ENCODE measurements at regions not wholly inside any gene's neighbourhood (a gene's known extent, or its start where the extent isn't known, plus 50 kb on each side); places are given as distances from the start of the nearest gene placed in this dataset.

GRCh38 chr4:81930506-81931238, 443.1 kb downstream of the HNRNPD start:
- H3K27ac Mint-ChIP-seq (ENCODE audit: low read depth, unreplicated experiment) = no peak overlapping the region
- TF ChIP-seq CTCF (IDR thresholded peaks at IDR 0.05; ENCODE audit: unreplicated experiment) = no peak
- peaks cover 12% of the 10 kb centered on the region for H3K27me3 Mint-ChIP-seq (ENCODE audit: insufficient read depth, unreplicated experiment)
- CTCF ChIA-PET = interaction anchor here (1.0 kb wide), 1 partner anchor 86 kb away, joined by 3 read pairs; no protein-coding TSS in a partner anchor
- POLR2A ChIA-PET = no interaction called here
- no peaks in the 10 kb centered on the region for H3K36me3 Mint-ChIP-seq (ENCODE audit: insufficient read depth, unreplicated experiment)
- intact Hi-C loops (cut with micrococcal nuclease) = no loop called here
- no peaks in the 10 kb centered on the region for H3K9me3 Mint-ChIP-seq (ENCODE audit: unreplicated experiment)
- H3K4me3 Mint-ChIP-seq (ENCODE audit: unreplicated experiment) = no peak overlapping the region
- no TSS peak for BruUV-seq (replicated peaks)
- H3K4me1 Mint-ChIP-seq (ENCODE audit: insufficient read depth, unreplicated experiment) = no peaks in the 10 kb centered on the region
- no peak for DNase-seq (ENCODE audit: unreplicated experiment)

GRCh38 chr4:81923140-81923539, 450.7 kb downstream of the HNRNPD start:
- BruUV-seq (replicated peaks) = no TSS peak
- no peak for DNase-seq (ENCODE audit: unreplicated experiment)
- Mint-ChIP-seq H3K27ac (ENCODE audit: low read depth, unreplicated experiment) (no peak overlapping the region), H3K4me3 (ENCODE audit: unreplicated experiment) (no peak overlapping the region), H3K9me3 (ENCODE audit: unreplicated experiment) (no peaks in the 10 kb centered on the region), H3K27me3 (ENCODE audit: insufficient read depth, unreplicated experiment) (peaks cover 12% of the 10 kb centered on the region), H3K36me3 (ENCODE audit: insufficient read depth, unreplicated experiment) (no peaks in the 10 kb centered on the region), H3K4me1 (ENCODE audit: insufficient read depth, unreplicated experiment) (no peaks in the 10 kb centered on the region)
- CTCF ChIA-PET = no interaction called here
- no peak for TF ChIP-seq CTCF (IDR thresholded peaks at IDR 0.05; ENCODE audit: unreplicated experiment)
- intact Hi-C loops (cut with micrococcal nuclease) = no loop called here
- POLR2A ChIA-PET = no interaction called here

GRCh38 chr4:81922313-81922712, 450.6 kb upstream of the RASGEF1B start:
- ChIA-PET POLR2A (no interaction called here), CTCF (interaction anchor here (1.0 to 1.1 kb wide), 2 partner anchors 9 to 31 kb away, joined by 4 to 5 read pairs; no protein-coding TSS in a partner anchor)
- Mint-ChIP-seq H3K4me3 (ENCODE audit: unreplicated experiment) (no peak overlapping the region), H3K4me1 (ENCODE audit: insufficient read depth, unreplicated experiment) (no peaks in the 10 kb centered on the region), H3K27ac (ENCODE audit: low read depth, unreplicated experiment) (no peak overlapping the region), H3K9me3 (ENCODE audit: unreplicated experiment) (no peaks in the 10 kb centered on the region), H3K27me3 (ENCODE audit: insufficient read depth, unreplicated experiment) (peaks cover 12% of the 10 kb centered on the region), H3K36me3 (ENCODE audit: insufficient read depth, unreplicated experiment) (no peaks in the 10 kb centered on the region)
- DNase-seq (ENCODE audit: unreplicated experiment) = no peak
- TF ChIP-seq CTCF (IDR thresholded peaks at IDR 0.05; ENCODE audit: unreplicated experiment) = no peak
- BruUV-seq (replicated peaks) = no TSS peak
- intact Hi-C loops (cut with micrococcal nuclease) = no loop called here

- H3K27ac Mint-ChIP-seq (ENCODE audit: low read depth, unreplicated experiment) = no peak overlapping the region
- POLR2A ChIA-PET = no interaction called here
- no peaks in the 10 kb centered on the region for H3K9me3 Mint-ChIP-seq (ENCODE audit: unreplicated experiment)
- CTCF ChIA-PET = interaction anchor here (1.0 to 1.1 kb wide), 2 partner anchors 8 to 32 kb away, joined by 4 to 5 read pairs; no protein-coding TSS in a partner anchor
- peaks cover 8% of the 10 kb centered on the region for H3K27me3 Mint-ChIP-seq (ENCODE audit: insufficient read depth, unreplicated experiment)
- intact Hi-C loops (cut with micrococcal nuclease) = no loop called here
- no peak for TF ChIP-seq CTCF (IDR thresholded peaks at IDR 0.05; ENCODE audit: unreplicated experiment)
- no peak overlapping the region for H3K4me3 Mint-ChIP-seq (ENCODE audit: unreplicated experiment)
- no peaks in the 10 kb centered on the region for H3K36me3 Mint-ChIP-seq (ENCODE audit: insufficient read depth, unreplicated experiment)
- BruUV-seq (replicated peaks) = no TSS peak
- no peaks in the 10 kb centered on the region for H3K4me1 Mint-ChIP-seq (ENCODE audit: insufficient read depth, unreplicated experiment)
- DNase-seq (ENCODE audit: unreplicated experiment) = no peak
These were observed 450.0 kb upstream of the RASGEF1B start for GRCh38 chr4:81921751-81922159.
